ENCODE measurements at regions not wholly inside any gene's neighbourhood (a gene's known extent, or its start where the extent isn't known, plus 50 kb on each side); places are given as distances from the start of the nearest gene placed in this dataset.

- TF ChIP-seq PRDM4 (tag by site-specific recombination; IDR thresholded peaks at IDR 0.05) (no peak), SCRT2 (tag by site-specific recombination; IDR thresholded peaks at IDR 0.05) (no peak), ZFP69B (tag by site-specific recombination; IDR thresholded peaks at IDR 0.05) (no peak), FEZF1 (tag by site-specific recombination; IDR thresholded peaks at IDR 0.05) (no peak)
Measured at GRCh38 chr18:8966821-8967220, 135.7 kb upstream of the NDUFV2 start (continued).

DNA sequence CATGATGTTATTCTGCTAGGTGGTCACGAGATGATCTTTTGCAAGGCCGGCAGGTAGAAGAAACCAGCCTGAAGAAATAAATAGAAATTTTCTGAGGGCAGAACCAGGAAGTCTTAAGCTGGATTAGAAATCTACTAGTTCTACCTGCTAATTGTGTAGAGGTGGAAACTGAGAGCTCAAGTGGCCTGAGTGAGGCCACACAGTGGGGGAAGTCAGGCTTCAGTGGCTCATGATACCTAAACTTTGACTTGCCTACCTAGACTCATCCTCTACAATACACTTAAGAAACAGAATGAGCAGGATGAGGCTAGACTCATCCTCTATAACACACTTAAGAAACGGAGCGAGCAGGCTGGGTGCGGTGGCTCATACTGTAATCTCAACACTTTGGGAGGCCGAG is 134.9 kb upstream of the NDUFV2 start:
- CTCF ChIA-PET: interaction anchor here (0.7 kb wide), 1 partner anchor 104 kb away, joined by 3 read pairs; no protein-coding TSS in a partner anchor

More for the DNA sequence above, 134.9 kb upstream of the NDUFV2 start:
- Histone ChIP-seq H3K4me3 (ENCODE audit: low read depth, low read length) (no peak overlapping the region), H3K4me1 (ENCODE audit: control insufficient read depth, insufficient read depth, low read length) (no peaks in the 10 kb centered on the region), H3K27ac (ENCODE audit: extremely low read depth, low read depth, low read length) (no peak overlapping the region), H3K36me3 (ENCODE audit: control insufficient read depth in 2 of 2, insufficient read depth in 1 of 2, low read length in 2 of 2) (no peaks in the 10 kb centered on the region), H3K9me3 (ENCODE audit: control insufficient read depth, insufficient read depth, low read depth, low read length) (no peaks in the 10 kb centered on the region)
- no peak for TF ChIP-seq ZFP3 (tag by site-specific recombination; IDR thresholded peaks at IDR 0.05; ENCODE audit: low read depth)
- no peak for TF ChIP-seq ZSCAN23 (tag by site-specific recombination; IDR thresholded peaks at IDR 0.05)
- TF ChIP-seq, protein P1, sequence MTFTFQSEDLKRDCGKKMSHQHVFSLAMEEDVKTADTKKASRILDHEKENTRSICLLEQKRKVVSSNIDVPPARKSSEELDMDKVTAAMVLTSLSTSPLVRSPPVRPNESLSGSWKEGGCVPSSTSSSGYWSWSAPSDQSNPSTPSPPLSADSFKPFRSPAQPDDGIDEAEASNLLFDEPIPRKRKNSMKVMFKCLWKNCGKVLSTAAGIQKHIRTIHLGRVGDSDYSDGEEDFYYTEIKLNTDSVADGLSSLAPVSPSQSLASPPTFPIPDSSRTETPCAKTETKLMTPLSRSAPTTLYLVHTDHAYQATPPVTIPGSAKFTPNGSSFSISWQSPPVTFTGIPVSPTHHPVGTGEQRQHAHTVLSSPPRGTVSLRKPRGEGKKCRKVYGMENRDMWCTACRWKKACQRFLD (tag by site-specific recombination; IDR thresholded peaks at IDR 0.05): no peak
- TF ChIP-seq HOXD13 (CRISPR knock-in tag; IDR thresholded peaks at IDR 0.05; ENCODE audit: borderline replicate concordance): no peak
- no peak for TF ChIP-seq ZNF610 (tag by site-specific recombination; IDR thresholded peaks at IDR 0.05; ENCODE audit: borderline replicate concordance)
- no peak for TF ChIP-seq PATZ1 (tag by site-specific recombination; IDR thresholded peaks at IDR 0.05)
- no peak for TF ChIP-seq ZNF600 (tag by site-specific recombination; IDR thresholded peaks at IDR 0.05)
- no peak for TF ChIP-seq ZNF677 (tag by site-specific recombination; IDR thresholded peaks at IDR 0.05)
- no peak for TF ChIP-seq ZNF776 (tag by site-specific recombination; IDR thresholded peaks at IDR 0.05; ENCODE audit: borderline replicate concordance)
- TF ChIP-seq ZNF221 (tag by site-specific recombination; IDR thresholded peaks at IDR 0.05; ENCODE audit: borderline replicate concordance): no peak
- no peak for TF ChIP-seq ZBTB44 (tag by site-specific recombination; IDR thresholded peaks at IDR 0.05)
- no peak for TF ChIP-seq ZNF335 (tag by site-specific recombination; conservative IDR thresholded peaks at IDR 0.05)
- TF ChIP-seq MZF1 (tag by site-specific recombination; IDR thresholded peaks at IDR 0.05; ENCODE audit: borderline replicate concordance): no peak
- TF ChIP-seq, protein P2, sequence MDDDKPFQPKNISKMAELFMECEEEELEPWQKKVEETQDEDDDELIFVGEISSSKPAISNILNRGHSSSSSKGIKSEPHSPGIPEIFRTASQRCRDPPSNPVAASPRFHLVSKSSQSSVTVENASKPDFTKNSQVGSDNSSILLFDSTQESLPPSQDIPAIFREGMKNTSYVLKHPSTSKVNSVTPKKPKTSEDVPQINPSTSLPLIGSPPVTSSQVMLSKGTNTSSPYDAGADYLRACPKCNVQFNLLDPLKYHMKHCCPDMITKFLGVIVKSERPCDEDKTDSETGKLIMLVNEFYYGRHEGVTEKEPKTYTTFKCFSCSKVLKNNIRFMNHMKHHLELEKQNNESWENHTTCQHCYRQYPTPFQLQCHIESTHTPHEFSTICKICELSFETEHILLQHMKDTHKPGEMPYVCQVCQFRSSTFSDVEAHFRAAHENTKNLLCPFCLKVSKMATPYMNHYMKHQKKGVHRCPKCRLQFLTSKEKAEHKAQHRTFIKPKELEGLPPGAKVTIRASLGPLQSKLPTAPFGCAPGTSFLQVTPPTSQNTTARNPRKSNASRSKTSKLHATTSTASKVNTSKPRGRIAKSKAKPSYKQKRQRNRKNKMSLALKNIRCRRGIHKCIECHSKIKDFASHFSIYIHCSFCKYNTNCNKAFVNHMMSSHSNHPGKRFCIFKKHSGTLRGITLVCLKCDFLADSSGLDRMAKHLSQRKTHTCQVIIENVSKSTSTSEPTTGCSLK (tag by site-specific recombination; IDR thresholded peaks at IDR 0.05): no peak
- TF ChIP-seq ZNF239 (tag by site-specific recombination; IDR thresholded peaks at IDR 0.05): no peak
- no peak for TF ChIP-seq ZNF248 (tag by site-specific recombination; IDR thresholded peaks at IDR 0.05)
- POLR2A ChIA-PET: no interaction called here
